SK-N-SH treated with all-trans-retinoic acid at 6 μM for 48 hours (cell line): ENCODE measurements at regions not wholly inside any gene's neighbourhood (a gene's known extent, or its start where the extent isn't known, plus 50 kb on each side); places are given as distances from the start of the nearest gene placed in this dataset.

ENCODE experiments used
- ATAC-seq: fragments of 200-7000 bp; cut with Tn5 transposase; 3 replicates; pipeline ENCODE4 v1.9.1; 2020; ENCODE audit warnings: mild to moderate bottlenecking, moderate library complexity
- BACH2 ChIP-seq: fragments of 250-450 bp; sonication (Bioruptor Pico); IDR thresholded peaks from 2 replicates; pipeline ENCODE4 v1.9.0; 2021; ENCODE audit warnings: mild to moderate bottlenecking, borderline replicate concordance
- CSDC2 ChIP-seq: fragments of 250-450 bp; sonication (Bioruptor Pico); IDR thresholded peaks from 2 replicates; pipeline ENCODE4 v1.5.0; 2020; ENCODE audit warnings: mild to moderate bottlenecking, moderate library complexity
- OSR1 ChIP-seq: fragments of 250-450 bp; sonication (Bioruptor Pico); IDR thresholded peaks from 2 replicates; pipeline ENCODE4 v1.8.0; 2022; ENCODE audit warnings: moderate library complexity, mild to moderate bottlenecking, inconsistent platforms
- PATZ1 ChIP-seq: fragments of 250-450 bp; sonication (Bioruptor Pico); IDR thresholded peaks from 2 replicates; pipeline ENCODE4 v1.8.0; 2020; ENCODE audit warnings: mild to moderate bottlenecking, moderate library complexity, borderline replicate concordance
- POU6F1 ChIP-seq: fragments of 250-450 bp; sonication (Bioruptor Pico); IDR thresholded peaks from 2 replicates; pipeline ENCODE4 v1.8.0; 2021; ENCODE audit warnings: low read depth, mild to moderate bottlenecking, moderate library complexity, borderline replicate concordance
- PPARA ChIP-seq: fragments of 250-450 bp; sonication (Bioruptor Pico); IDR thresholded peaks from 2 replicates; pipeline ENCODE4 v1.5.0; 2020; ENCODE audit warnings: mild to moderate bottlenecking, borderline replicate concordance
- RARB ChIP-seq: fragments of 250-450 bp; sonication (Bioruptor Pico); IDR thresholded peaks from 2 replicates; pipeline ENCODE4 v1.8.0; 2021; ENCODE audit warnings: mild to moderate bottlenecking, moderate library complexity
- SNAI2 ChIP-seq: fragments of 250-450 bp; sonication (Bioruptor Pico); IDR thresholded peaks from 2 replicates; pipeline ENCODE4 v1.5.0; 2020; ENCODE audit warnings: mild to moderate bottlenecking, moderate library complexity
- TCF4 ChIP-seq: fragments of 250-450 bp; sonication (Bioruptor Pico); IDR thresholded peaks from 2 replicates; pipeline ENCODE4 v1.8.0; 2021; ENCODE audit warnings: mild to moderate bottlenecking, moderate library complexity, borderline replicate concordance
- TOX ChIP-seq: fragments of 250-450 bp; sonication (Bioruptor Pico); IDR thresholded peaks from 2 replicates; pipeline ENCODE4 v1.8.0; 2021; ENCODE audit warnings: mild to moderate bottlenecking, moderate library complexity, borderline replicate concordance
- ZC3H10 ChIP-seq: fragments of 250-450 bp; sonication (Bioruptor Pico); IDR thresholded peaks from 2 replicates; pipeline ENCODE4 v1.5.1; 2021; ENCODE audit warnings: mild to moderate bottlenecking, moderate library complexity
- ZFP30 ChIP-seq: fragments of 450-650 bp; formaldehyde crosslinking; IDR thresholded peaks from 2 replicates; pipeline ENCODE4 v1.5.0; 2022; ENCODE audit warnings: mild to moderate bottlenecking, moderate library complexity
- ZNF565 ChIP-seq: fragments of 450-650 bp; formaldehyde crosslinking; conservative IDR thresholded peaks from 2 replicates; pipeline ENCODE4 v1.5.0; 2020; ENCODE audit warnings: low read depth, mild to moderate bottlenecking, moderate library complexity
- ZNF70 ChIP-seq: fragments of 450-650 bp; formaldehyde crosslinking; IDR thresholded peaks from 2 replicates; pipeline ENCODE4 v1.5.0; 2020; ENCODE audit warnings: mild to moderate bottlenecking, moderate library complexity
- ZNF8 ChIP-seq: fragments of 450-650 bp; formaldehyde crosslinking; IDR thresholded peaks from 2 replicates; pipeline ENCODE4 v1.5.0; 2020; ENCODE audit warnings: mild to moderate bottlenecking, moderate library complexity
- TF ChIP-seq, protein P1 (sequence below): fragments of 250-450 bp; sonication (Bioruptor Pico); IDR thresholded peaks from 2 replicates; pipeline ENCODE4 v1.5.1; 2020; ENCODE audit warnings: low read depth, mild to moderate bottlenecking, moderate library complexity
- TF ChIP-seq, protein P2 (sequence below): fragments of 250-450 bp; sonication (Bioruptor Pico); IDR thresholded peaks from 2 replicates; pipeline ENCODE4 v1.5.0; 2020; ENCODE audit warnings: mild to moderate bottlenecking, moderate library complexity

DNA sequence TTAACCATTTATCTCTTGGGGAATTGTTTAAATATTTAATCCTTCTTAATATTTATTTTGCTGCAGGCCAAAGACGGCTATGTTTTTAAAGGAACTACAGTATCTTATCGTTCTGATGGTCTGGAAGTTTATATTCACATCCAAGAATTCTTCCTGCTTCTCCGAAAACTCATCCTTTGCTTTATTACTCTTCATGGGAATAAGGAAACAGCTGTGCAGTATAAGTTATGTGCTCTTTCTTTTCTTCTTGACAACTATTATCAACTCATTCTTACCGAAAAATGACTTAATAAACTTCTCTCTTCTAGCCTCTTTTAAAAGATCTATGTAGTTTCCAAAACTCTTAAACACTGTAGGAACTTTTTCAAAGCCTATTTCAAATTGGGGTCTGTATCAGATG is 335.6 kb upstream of the NOVA1 start:
- no peak for ATAC-seq
- TF ChIP-seq ZNF565 (CRISPR knock-in tag) (no peak), ZNF8 (no peak), PATZ1 (CRISPR knock-in tag) (no peak), ZNF70 (CRISPR knock-in tag) (no peak), TOX (CRISPR knock-in tag) (no peak), BACH2 (no peak), TCF4 (CRISPR knock-in tag) (no peak), RARB (CRISPR knock-in tag) (no peak), CSDC2 (CRISPR knock-in tag) (no peak), SNAI2 (CRISPR knock-in tag) (no peak), OSR1 (CRISPR knock-in tag) (no peak)
- TF ChIP-seq, protein P1, sequence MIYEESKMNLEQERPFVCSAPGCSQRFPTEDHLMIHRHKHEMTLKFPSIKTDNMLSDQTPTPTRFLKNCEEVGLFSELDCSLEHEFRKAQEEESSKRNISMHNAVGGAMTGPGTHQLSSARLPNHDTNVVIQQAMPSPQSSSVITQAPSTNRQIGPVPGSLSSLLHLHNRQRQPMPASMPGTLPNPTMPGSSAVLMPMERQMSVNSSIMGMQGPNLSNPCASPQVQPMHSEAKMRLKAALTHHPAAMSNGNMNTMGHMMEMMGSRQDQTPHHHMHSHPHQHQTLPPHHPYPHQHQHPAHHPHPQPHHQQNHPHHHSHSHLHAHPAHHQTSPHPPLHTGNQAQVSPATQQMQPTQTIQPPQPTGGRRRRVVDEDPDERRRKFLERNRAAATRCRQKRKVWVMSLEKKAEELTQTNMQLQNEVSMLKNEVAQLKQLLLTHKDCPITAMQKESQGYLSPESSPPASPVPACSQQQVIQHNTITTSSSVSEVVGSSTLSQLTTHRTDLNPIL (CRISPR knock-in tag): no peak
- TF ChIP-seq, protein P2, sequence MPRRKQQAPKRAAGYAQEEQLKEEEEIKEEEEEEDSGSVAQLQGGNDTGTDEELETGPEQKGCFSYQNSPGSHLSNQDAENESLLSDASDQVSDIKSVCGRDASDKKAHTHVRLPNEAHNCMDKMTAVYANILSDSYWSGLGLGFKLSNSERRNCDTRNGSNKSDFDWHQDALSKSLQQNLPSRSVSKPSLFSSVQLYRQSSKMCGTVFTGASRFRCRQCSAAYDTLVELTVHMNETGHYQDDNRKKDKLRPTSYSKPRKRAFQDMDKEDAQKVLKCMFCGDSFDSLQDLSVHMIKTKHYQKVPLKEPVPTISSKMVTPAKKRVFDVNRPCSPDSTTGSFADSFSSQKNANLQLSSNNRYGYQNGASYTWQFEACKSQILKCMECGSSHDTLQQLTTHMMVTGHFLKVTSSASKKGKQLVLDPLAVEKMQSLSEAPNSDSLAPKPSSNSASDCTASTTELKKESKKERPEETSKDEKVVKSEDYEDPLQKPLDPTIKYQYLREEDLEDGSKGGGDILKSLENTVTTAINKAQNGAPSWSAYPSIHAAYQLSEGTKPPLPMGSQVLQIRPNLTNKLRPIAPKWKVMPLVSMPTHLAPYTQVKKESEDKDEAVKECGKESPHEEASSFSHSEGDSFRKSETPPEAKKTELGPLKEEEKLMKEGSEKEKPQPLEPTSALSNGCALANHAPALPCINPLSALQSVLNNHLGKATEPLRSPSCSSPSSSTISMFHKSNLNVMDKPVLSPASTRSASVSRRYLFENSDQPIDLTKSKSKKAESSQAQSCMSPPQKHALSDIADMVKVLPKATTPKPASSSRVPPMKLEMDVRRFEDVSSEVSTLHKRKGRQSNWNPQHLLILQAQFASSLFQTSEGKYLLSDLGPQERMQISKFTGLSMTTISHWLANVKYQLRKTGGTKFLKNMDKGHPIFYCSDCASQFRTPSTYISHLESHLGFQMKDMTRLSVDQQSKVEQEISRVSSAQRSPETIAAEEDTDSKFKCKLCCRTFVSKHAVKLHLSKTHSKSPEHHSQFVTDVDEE: no peak

DNA sequence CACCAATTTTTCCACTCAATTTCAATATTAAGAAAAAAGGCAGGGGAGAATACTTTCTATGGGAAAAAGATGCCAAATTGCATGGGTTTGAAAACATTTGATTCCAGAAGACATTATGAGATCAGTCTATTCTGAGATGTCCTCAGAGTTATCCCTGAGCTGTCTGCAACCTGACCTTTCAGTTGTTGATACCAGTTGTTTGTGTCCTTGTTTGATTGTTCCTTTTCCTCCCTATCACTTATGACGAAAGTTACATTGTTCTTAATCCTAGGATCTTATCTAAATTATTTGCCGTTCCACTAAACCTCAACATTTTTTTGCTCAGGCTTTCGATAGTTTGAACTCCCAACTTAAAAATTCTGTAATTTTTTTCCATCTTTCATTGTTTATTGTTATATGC is 336.3 kb upstream of the NOVA1 start:
- TF ChIP-seq SNAI2 (CRISPR knock-in tag): no peak
- no peak for TF ChIP-seq BACH2
- TF ChIP-seq POU6F1: no peak
- TF ChIP-seq ZNF8: no peak
- no peak for TF ChIP-seq PPARA (CRISPR knock-in tag)
- no peak for TF ChIP-seq RARB (CRISPR knock-in tag)
- TF ChIP-seq, protein P2: no peak
- TF ChIP-seq ZC3H10: no peak
- TF ChIP-seq, protein P1 (CRISPR knock-in tag): no peak
- TF ChIP-seq CSDC2 (CRISPR knock-in tag): no peak
- no peak for TF ChIP-seq OSR1 (CRISPR knock-in tag)
- TF ChIP-seq ZFP30 (CRISPR knock-in tag): no peak
- TF ChIP-seq, all 23 proteins: peak for 0
- no peak for ATAC-seq

DNA sequence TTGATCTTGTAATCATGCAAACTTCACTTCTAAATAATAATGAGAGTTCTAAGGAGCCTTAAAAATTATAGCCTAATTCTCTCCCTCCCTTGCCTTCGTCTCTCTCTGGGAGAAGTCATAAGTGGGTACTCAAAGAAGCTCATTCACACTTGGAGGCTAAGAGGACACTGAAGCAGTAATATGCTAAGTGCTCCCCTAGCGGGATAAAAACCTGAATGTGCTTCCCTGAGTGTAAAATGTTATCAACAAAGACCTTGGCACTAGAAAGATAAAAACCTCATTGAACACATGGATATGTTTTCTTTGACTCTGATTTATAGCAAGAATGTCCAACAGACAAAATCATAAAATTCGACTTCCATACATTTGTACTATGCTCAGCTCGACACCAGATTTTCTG is 337.9 kb upstream of the NOVA1 start:
- TF ChIP-seq, protein P1 (CRISPR knock-in tag): no peak
- TF ChIP-seq BACH2 (no peak), ZNF565 (CRISPR knock-in tag) (no peak), ZC3H10 (no peak), RARB (CRISPR knock-in tag) (no peak), PATZ1 (CRISPR knock-in tag) (no peak), POU6F1 (no peak), SNAI2 (CRISPR knock-in tag) (no peak)
- no peak for ATAC-seq
